ENCODE measurements at regions not wholly inside any gene's neighbourhood (a gene's known extent, or its start where the extent isn't known, plus 50 kb on each side); places are given as distances from the start of the nearest gene placed in this dataset.

DNA sequence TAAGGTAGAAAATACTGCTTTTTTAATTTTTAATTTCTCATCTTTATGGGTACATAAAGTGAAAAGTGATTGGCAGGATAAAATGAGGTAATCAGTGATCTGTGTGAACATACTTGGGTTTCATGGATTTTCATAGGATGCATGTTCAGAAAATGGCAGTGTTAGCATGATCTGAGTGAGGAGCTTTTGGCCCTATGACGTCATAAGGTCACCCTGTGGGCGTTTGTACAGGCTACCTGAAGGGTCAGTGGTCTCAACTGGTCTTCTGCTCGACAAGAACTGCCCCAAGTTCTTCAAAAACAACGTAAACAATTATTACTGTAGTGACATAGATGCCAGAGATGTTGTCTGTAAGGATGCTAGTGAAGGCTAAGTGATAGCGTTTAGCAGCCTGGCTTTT lies 124.5 kb upstream of the OSTN start:
- no peaks in the 10 kb centered on the region for H3K36me3 ChIP-seq
- TF ChIP-seq CTCF (IDR thresholded peaks at IDR 0.05): no peak
- H3K9me3 ChIP-seq: peaks cover 0 to 16% of the 10 kb centered on the region in 2 donors
- no peak for DNase-seq (ENCODE audit: low spot score)
- no peaks in the 10 kb centered on the region for H3K27me3 ChIP-seq
- no peaks in the 10 kb centered on the region for H3K4me1 ChIP-seq
- H3K4me3 ChIP-seq: no peak overlapping the region
- H3K27ac ChIP-seq: no peak overlapping the region

GRCh38 chr3:191070762-191071403 lies 128.2 kb upstream of the OSTN start:
- Histone ChIP-seq H3K4me1 (no peaks in the 10 kb centered on the region), H3K9me3 (no peaks in the 10 kb centered on the region), H3K27ac (no peak overlapping the region), H3K36me3 (no peaks in the 10 kb centered on the region), H3K27me3 (no peaks in the 10 kb centered on the region), H3K4me3 (no peak overlapping the region)
- DNase-seq (ENCODE audit: low spot score): no peak
- TF ChIP-seq CTCF (IDR thresholded peaks at IDR 0.05): no peak

- H3K4me1 ChIP-seq: no peaks in the 10 kb centered on the region
- no peaks in the 10 kb centered on the region for H3K9me3 ChIP-seq
- TF ChIP-seq CTCF (IDR thresholded peaks at IDR 0.05): no peak
- no peak overlapping the region for H3K27ac ChIP-seq
- DNase-seq (ENCODE audit: low spot score): no peak
- H3K4me3 ChIP-seq: no peak overlapping the region
- H3K36me3 ChIP-seq: no peaks in the 10 kb centered on the region
- H3K27me3 ChIP-seq: no peaks in the 10 kb centered on the region
Measured at GRCh38 chr3:191070201-191070600, 128.8 kb upstream of the OSTN start.

DNA sequence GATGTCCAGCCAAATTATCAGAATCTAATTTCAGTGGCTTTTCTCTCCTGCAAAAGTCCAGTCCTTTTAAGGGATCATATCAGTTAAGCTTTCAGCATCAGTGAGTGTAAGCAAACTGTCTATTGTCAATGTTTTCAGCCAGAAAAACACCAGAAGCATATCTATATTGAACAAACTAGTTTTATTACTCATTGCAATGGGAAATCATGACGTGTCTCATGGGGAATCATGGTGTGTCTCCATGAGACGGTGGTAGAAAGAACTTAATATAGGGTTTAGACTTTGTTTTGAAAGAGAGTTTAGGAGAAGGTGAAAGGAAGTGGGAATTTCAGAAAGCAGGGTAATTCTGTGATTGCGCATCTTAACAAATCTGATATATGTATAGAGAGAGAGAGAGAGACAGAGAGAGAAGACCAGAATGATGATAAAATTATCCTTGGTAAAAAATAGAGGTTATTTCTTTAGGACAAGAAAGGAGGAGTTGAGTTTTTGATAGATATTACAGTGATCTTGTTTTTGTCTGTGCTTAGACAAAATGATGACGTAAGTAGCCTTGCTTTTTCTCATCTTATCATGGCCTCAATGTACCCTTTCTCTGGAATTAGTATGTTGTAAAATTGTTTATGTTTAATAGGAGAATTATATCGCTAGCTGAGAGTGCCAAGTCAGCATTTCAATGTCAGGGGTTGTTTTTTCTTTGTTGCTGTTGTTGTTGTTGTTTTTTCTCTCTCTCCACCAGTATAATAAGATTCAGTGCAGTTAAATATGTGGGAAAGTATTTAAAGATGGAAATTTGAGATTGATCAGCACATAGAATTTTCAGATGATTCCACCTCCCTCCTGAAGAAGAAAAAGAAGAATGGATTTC lies 129.9 kb upstream of the OSTN start:
- no peak overlapping the region for H3K4me3 ChIP-seq
- DNase-seq (ENCODE audit: low spot score): no peak
- H3K9me3 ChIP-seq: no peaks in the 10 kb centered on the region
- no peaks in the 10 kb centered on the region for H3K27me3 ChIP-seq
- TF ChIP-seq CTCF (IDR thresholded peaks at IDR 0.05): no peak
- H3K36me3 ChIP-seq: no peaks in the 10 kb centered on the region
- H3K27ac ChIP-seq: no peak overlapping the region
- H3K4me1 ChIP-seq: no peaks in the 10 kb centered on the region

DNA sequence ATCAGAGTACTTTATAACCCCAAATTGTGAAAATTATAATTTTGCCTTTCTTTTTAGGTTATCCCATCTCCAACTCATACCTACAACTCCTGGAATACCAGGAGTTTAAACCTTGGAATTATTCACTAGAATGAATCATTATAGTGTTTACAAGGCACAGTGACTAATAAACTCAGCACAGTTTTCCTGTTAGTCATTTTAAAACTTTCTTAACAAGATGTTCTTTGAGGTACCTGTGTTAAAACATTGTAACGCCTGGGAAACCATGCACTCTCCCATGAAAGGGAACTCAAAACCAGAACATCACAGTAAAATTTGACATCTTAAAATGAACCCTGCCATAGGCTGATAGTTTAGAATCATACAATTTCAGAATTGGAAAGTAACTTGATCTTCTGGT lies 132.4 kb upstream of the OSTN start:
- Histone ChIP-seq H3K4me1 (no peaks in the 10 kb centered on the region), H3K4me3 (no peak overlapping the region), H3K27me3 (no peaks in the 10 kb centered on the region), H3K27ac (no peak overlapping the region), H3K9me3 (no peaks in the 10 kb centered on the region), H3K36me3 (no peaks in the 10 kb centered on the region)
- no peak for DNase-seq (ENCODE audit: low spot score)
- TF ChIP-seq CTCF (IDR thresholded peaks at IDR 0.05): no peak

Data from right atrium auricular region (tissue), 2 donors.